ENCODE measurements at regions not wholly inside any gene's neighbourhood (a gene's known extent, or its start where the extent isn't known, plus 50 kb on each side); places are given as distances from the start of the nearest gene placed in this dataset.
"Not testable (repeated sequence)": the region's sequence is repeated elsewhere in the genome, so short reads cannot be mapped to it uniquely, and the experiment has no call there.

DNA sequence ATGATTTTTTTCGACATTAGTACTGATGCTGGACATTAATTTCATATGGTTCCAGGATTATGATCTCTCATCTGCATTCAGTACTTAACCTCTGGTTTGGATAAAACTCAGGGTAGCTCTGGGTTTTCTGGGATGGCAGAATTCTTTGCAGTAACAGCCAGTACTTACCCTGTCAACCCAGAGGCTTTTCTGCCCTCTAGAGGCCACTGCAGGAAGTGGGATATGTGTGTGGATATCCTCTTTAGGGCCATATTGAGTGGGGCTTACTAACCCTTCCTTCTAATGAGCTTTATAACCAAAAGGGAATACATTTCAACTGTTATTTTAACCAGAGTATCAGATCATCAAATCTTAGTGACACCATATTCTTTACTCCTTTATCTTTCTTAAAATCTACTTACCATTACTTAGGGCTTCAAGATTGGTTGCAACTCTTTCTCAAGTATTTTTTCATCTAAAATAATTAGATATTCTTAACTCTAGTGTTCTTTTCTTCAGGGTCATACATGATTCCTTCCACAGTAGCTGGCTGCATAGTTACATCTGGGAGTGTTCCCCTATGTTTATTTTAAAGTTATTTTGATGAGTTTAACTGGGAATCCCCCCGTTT, 488.0 kb upstream of the STXBP6 start:
- DNase-seq, result no peak

GRCh38 chr14:25526290-25526689, 476.3 kb upstream of the STXBP6 start:
- no peak for DNase-seq

DNA sequence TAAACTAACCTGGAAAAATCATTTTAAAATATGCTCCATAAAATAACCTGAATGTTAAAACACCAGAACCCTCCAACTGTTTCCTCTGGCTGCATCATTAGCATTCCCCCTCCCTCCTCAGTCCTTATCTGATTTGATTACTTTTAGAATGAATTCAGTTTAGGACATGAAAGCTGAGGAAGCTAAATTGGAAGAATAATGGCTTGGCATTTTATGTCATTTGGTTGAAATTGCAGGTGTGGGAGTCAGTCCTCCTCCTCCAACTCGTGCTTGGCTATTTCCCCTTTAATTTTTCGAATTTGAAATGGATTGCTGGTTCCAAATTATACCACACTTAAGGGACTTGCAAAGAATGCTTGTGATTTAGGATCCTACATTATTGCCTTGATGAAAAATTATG, 473.0 kb upstream of the STXBP6 start:
- DNase-seq, result no peak

- no peak for DNase-seq
These were observed 472.2 kb upstream of the STXBP6 start for GRCh38 chr14:25522116-25522515.

DNA sequence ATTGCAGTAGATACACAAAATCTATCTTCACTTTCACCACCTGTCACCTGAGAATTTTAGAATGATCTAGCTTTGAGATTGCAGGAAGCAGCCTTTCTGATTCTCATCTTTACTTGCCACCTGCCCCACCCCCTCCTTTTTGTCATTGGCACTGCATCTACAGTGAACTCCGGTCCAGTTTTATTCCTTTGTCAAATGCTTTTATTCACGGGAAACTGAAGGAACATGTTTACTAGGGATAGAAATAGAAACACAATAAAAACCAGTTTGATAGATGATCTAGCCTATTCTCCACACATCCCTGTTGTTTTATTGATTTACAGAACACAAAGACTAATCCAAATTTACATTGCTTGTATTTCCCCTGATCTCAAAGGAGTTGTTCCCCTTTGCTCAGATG, 471.7 kb upstream of the STXBP6 start:
- no peak for DNase-seq

DNA sequence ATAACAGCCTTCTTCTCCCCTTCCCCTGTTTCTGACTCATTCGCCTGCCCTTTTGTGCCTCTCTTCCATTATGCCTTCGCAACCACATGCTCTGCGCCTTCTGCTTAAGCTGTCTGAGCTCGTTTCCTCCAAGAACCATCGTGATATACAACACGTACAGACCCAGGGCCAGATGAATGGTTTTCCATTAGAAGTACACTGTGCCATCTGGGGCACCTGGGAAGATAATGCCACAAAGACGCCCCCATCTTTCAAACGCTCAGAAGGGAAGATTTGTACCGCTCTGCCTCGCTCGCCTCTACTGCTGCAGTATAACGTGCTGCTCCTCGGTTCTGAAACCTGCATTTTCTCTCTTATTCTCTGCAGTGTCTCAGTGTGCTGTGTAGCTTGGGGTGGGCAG, 470.9 kb upstream of the STXBP6 start:
- no peak for DNase-seq

DNA sequence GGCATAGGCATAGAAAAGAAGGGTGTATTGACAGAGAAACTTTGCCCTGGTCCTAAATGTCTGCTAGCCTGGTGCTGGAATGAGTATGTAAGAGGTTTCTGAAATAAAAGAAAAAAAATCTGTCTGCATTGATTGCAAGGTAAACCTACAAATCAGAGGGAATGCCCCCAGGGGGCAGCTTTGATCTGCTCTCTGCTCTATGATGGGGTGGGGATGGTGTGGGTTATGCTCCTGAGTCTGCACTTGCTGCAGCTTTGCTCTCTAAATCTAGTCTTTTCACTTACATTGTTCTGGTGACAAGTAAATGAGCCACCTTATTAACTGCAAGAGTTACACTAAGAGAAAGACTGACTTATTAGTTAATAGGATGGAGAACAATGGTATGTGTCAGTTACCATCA, 468.4 kb upstream of the STXBP6 start:
- no peak for DNase-seq

DNA sequence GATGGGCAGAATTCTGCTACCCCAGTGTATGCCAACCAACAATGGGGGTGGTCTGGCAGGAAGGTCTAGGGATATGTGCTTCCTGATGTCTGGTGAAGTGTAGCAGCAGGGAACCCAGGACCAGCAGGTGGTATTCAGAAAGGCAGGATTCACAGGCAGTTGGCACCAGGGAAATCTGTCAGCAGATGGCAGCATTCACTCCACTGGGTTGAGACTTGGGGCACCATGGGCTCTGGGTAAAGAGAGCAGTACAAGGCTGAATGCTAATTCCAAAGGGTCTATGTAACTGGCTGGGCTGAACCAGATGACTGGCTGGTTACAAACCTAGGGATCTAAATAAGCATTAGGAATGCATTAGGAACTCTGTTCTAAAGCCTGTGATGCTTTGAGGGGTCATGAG, 466.9 kb upstream of the STXBP6 start:
- no peak for DNase-seq

DNA sequence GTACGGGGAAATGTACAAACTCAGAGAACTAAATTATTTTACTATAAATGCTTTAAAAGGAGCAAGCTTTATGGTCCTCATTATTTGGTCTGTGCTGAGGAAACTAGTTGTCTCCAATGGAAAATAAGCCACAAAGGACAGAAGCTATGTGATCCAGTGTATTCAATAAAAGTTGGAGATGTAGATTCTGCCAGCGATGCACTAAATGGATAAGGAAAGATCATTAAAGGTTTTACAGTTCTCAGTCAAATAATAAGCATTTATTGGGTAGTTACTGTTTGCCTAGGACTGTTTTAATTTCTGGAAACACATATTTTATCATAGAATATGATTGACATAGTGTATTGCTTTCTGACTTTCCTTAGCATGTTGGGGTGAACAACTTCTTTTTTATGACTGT, 458.9 kb upstream of the STXBP6 start:
- DNase-seq, result no peak

DNA sequence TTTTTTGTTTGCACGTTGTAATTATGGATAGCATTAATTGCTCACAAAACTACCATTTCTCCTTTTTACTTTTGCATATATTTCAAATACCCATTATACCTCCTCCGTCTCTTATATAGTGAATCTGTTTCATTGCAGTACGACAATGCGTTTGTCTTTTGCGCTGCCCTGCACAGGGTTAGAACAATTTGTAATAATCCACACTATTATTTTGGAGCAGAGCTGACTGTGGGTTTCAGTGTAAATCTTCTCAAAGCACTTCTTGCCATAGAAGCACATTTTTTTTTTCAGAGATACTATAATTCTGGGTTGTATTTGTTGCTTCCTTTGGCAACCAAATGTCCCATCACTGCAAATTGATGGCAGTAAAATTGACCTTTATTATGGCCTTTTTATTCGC, 451.8 kb upstream of the STXBP6 start:
- no peak for DNase-seq

GRCh38 chr14:25488961-25489360, 439.0 kb upstream of the STXBP6 start:
- no peak for DNase-seq

- no peak for DNase-seq
These were observed 435.4 kb upstream of the STXBP6 start for GRCh38 chr14:25485381-25485780.

- no peak for DNase-seq
These were observed 435.0 kb upstream of the STXBP6 start for GRCh38 chr14:25484906-25485305.

- DNase-seq, result no peak
These were observed 434.3 kb upstream of the STXBP6 start for GRCh38 chr14:25484235-25484634.

DNA sequence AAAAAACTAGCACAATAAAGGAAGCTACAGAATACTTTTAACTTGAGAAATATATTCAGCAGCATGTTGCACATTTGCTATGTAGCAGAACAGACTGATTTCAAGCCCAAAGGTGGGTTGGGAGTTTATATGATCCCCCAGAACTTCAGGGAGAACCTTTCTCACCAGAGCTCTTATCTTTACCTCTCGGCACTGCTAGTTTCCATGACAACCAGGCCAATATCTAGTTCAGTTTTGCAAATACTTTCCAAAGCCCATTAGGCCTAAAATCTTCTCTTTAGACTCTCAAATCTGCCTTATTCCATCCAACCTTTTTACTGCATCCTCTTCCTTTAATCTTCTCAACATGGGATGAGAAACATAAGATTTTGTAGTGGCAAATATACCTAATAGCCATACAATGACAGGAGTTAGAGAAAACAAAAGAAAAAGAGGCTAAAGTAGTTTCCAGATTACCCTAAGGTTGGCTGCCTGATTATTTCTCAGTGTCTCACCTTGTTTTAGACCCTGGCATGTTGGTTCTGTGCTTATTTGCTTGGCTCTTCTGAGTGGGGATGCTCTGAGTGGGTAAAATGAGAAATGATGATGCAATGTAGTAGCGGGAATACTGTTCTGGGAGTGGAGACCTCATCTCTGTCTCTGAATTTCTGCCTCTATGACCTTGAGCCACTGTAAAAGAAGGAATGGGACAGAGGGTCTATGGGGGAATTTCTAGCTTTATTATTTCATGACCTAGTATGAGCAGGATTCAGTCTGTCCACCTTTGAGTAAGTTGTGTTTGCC, 427.6 kb upstream of the STXBP6 start:
- no peak for DNase-seq

GRCh38 chr14:25472700-25473099, 422.8 kb upstream of the STXBP6 start:
- DNase-seq, result no peak

DNA sequence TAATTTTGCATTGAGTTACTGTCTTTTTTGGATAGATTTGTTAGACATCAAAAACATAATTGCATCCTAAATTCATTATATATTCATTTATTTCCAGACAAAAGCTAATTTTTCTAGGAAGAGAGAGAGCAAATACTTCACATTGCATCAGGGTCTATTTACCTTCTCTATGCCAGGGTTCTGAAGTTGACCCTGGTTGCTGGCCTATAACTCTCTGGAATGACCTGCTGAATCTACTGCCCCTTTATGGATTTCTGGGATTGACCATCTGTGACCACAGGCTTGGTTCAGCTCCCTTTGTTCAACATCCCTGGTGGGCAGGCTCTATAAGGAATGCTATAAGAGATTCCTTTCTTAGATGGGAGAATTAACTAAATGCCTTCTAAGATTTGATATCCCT, 414.8 kb upstream of the STXBP6 start:
- DNase-seq, result no peak

GRCh38 chr14:25464078-25464477, 414.1 kb upstream of the STXBP6 start:
- DNase-seq, result no peak

- no peak for DNase-seq
These were observed 413.5 kb upstream of the STXBP6 start for GRCh38 chr14:25463480-25463879.

GRCh38 chr14:25461780-25462179, 411.8 kb upstream of the STXBP6 start:
- no peak for DNase-seq

DNA sequence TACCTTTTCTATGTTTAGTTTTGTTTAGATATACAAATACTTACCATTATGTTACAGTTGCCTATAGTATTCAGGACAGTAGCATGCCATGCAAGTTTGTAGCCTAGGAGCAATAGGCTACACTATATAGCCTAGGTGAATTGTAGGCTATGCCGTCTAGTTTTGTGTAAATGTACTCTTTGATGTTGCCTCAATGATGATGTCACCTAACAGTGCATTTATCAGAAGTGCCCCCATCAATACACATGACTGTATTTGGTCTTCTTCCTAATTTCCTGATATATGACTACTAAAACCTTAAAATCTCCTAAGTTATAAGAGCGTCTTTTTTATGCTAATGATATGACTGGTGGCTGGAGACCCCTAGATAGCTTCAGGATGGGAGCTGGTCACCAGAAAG, 394.4 kb upstream of the STXBP6 start:
- no peak for DNase-seq

DNA sequence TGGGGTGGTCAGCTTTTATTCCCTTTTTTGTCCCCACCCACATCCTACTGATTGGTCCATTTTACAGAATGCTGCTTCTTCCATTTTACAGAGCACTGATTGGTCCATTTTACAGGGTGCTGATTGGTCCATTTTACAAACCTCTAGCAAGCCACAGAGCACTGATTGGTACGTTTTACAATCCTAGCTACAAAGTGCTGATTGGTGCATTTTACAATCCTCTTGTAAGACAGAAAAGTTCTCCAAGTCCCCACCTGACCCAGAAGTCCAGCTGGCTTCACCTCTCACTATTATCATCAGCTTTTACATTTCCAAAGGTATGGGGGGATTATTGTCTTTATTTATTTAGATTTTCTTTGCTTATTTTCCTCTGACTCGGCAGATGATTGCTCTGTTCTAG, 390.4 kb upstream of the STXBP6 start:
- DNase-seq, result not testable (repeated sequence)

GRCh38 chr14:25436906-25437305, 387.0 kb upstream of the STXBP6 start:
- DNase-seq, result no peak

- no peak for DNase-seq
These were observed 386.4 kb upstream of the STXBP6 start for GRCh38 chr14:25436288-25436875.
